ENCODE measurements at regions not wholly inside any gene's neighbourhood (a gene's known extent, or its start where the extent isn't known, plus 50 kb on each side); places are given as distances from the start of the nearest gene placed in this dataset.

DNA sequence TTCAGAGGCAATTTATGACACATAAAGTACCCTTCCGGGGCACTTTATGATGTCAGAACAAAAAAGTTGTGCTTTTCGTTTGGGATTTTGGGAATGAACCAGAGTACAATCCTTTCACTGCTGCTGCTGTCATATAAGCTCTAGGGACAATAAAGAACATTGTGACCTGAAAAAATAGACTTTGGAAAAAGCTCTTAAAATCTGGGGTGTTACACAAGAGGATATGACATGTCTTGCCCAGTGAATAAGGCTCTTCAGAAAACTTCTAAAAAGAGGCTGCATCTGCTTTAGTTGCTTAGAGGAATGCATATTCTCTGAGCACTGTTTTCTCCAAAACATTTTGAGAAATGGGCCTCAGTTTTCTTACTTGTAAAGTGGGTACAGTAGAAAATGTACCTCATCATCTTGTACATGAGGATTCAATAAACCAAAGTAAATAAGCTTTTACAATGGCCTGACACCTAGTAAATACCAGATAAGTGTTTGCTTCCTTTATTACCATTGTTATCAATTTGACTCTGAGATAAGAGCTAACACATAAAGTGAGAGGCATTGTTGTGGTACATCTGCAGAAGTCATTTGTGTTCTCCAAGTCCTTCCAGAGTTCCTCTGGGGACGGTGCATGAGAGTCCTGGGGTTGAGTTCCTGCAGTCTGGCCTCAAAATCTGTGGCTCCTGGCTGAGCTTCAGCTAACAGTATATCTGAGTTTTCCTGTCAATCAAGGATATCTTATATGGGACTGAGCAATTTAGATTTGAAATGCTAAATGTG lies 67.4 kb upstream of the EDNRB start:
- no peaks in the 10 kb centered on the region for H3K27me3 ChIP-seq (ENCODE audit: control insufficient read depth in 2 of 2, insufficient read depth in 2 of 2, low read length in 2 of 2)
- H3K4me2 ChIP-seq (replicated peaks; ENCODE audit: extremely low read depth, low read length, poor library complexity, severe bottlenecking): no peak overlapping the region
- Mint-ChIP-seq H3K9me3 (peaks cover 0 to 2% (median 0%) of the 10 kb centered on the region in 7 donors), H3K27me3 (ENCODE audit: low read depth in 3 of 3) (no peaks in the 10 kb centered on the region), H3K4me3 (no peak overlapping the region), H3K36me3 (no peaks in the 10 kb centered on the region), H3K27ac (no peak overlapping the region), H3K4me1 (no peaks in the 10 kb centered on the region)
- H3K36me3 ChIP-seq (replicated peaks in 1 of 2; ENCODE audit: control insufficient read depth in 1 of 2, insufficient read depth in 2 of 2, low read length in 2 of 2): no peaks in the 10 kb centered on the region
- H3K4me1 ChIP-seq (ENCODE audit: control insufficient read depth in 1 of 2, insufficient read depth in 2 of 2, low read length in 2 of 2): no peaks in the 10 kb centered on the region
- no peaks in the 10 kb centered on the region for H3K9me3 ChIP-seq (replicated peaks in 1 of 2; ENCODE audit: control insufficient read depth in 1 of 2, insufficient read depth in 1 of 2, low read length in 2 of 2)
- no peak overlapping the region for H3K9ac ChIP-seq (ENCODE audit: insufficient read depth, low read length, poor library complexity, severe bottlenecking)
- 93% methylated on average over 2 of the region's 3 CpGs for WGBS (ENCODE audit: insufficient coverage)
- H4K20me1 ChIP-seq (ENCODE audit: insufficient read depth, low read length): no peaks in the 10 kb centered on the region
- H3K4me3 ChIP-seq (replicated peaks in 1 of 3; ENCODE audit: low read depth in 2 of 3, low read length in 3 of 3): no peak overlapping the region
- no peak overlapping the region for H2AFZ ChIP-seq (ENCODE audit: insufficient read depth, low read depth, low read length, poor library complexity, severe bottlenecking)
- no peaks in the 10 kb centered on the region for H3K79me2 ChIP-seq (ENCODE audit: insufficient read depth, low read length)
- no peak for DNase-seq
- no peak for TF ChIP-seq CTCF (IDR thresholded peaks at IDR 0.05)
- intact Hi-C loops (cut with micrococcal nuclease): no loop called here
- no peak overlapping the region for H3K27ac ChIP-seq (ENCODE audit: low read depth in 1 of 2, low read length in 2 of 2)

DNA sequence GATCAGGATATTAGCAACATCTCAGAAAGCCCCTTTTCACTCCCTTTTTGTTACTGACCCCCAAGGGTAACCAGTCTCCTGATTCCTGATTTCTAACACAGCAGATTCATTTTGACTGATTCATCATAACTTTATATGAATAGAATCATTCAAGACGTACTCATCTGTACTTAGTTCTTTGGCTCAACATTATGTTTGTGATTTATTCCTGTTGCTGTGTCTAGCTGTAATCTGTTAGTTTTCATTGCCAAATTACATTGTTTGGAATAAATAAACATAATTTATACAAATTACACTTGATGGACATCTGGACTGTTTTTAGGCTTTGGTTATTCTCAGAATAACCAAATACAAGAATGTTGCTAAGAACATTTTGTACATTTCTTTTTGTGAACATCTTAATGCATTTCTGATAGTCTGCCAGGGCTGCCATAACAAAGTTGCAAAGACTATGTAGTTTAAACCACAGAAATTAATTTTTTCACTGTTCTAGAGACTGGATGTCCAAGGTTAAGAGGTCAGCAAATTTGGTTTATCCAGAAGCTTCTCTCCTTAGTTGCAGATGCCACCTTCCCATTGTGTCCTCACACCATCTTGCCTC lies 62.8 kb upstream of the EDNRB start:
- no peaks in the 10 kb centered on the region for H3K4me1 Mint-ChIP-seq
- no CpG with 5 or more reads among the region's 1 CpG for WGBS (ENCODE audit: insufficient coverage)
- no peak overlapping the region for H3K4me2 ChIP-seq (replicated peaks; ENCODE audit: extremely low read depth, low read length, poor library complexity, severe bottlenecking)
- no peaks in the 10 kb centered on the region for H3K9me3 ChIP-seq (replicated peaks in 1 of 2; ENCODE audit: control insufficient read depth in 1 of 2, insufficient read depth in 1 of 2, low read length in 2 of 2)
- H3K4me3 ChIP-seq (replicated peaks in 1 of 3; ENCODE audit: low read depth in 2 of 3, low read length in 3 of 3): no peak overlapping the region
- no peak overlapping the region for H3K27ac ChIP-seq (ENCODE audit: low read depth in 1 of 2, low read length in 2 of 2)
- DNase-seq: no peak
- H2AFZ ChIP-seq (ENCODE audit: insufficient read depth, low read depth, low read length, poor library complexity, severe bottlenecking): no peak overlapping the region
- H3K36me3 ChIP-seq (replicated peaks in 1 of 2; ENCODE audit: control insufficient read depth in 1 of 2, insufficient read depth in 2 of 2, low read length in 2 of 2): no peaks in the 10 kb centered on the region
- no peaks in the 10 kb centered on the region for H3K79me2 ChIP-seq (ENCODE audit: insufficient read depth, low read length)
- intact Hi-C loops (cut with micrococcal nuclease): no loop called here
- H3K27me3 ChIP-seq (ENCODE audit: control insufficient read depth in 2 of 2, insufficient read depth in 2 of 2, low read length in 2 of 2): no peaks in the 10 kb centered on the region
- H3K9me3 Mint-ChIP-seq: peaks cover 0 to 10% (median 4%) of the 10 kb centered on the region in 7 donors
- H4K20me1 ChIP-seq (ENCODE audit: insufficient read depth, low read length): no peaks in the 10 kb centered on the region
- no peak for TF ChIP-seq CTCF (IDR thresholded peaks at IDR 0.05)
- H3K27ac Mint-ChIP-seq: no peak overlapping the region
- no peaks in the 10 kb centered on the region for H3K36me3 Mint-ChIP-seq
- H3K9ac ChIP-seq (ENCODE audit: insufficient read depth, low read length, poor library complexity, severe bottlenecking): no peak overlapping the region
- no peaks in the 10 kb centered on the region for H3K27me3 Mint-ChIP-seq (ENCODE audit: low read depth in 3 of 3)
- H3K4me1 ChIP-seq (ENCODE audit: control insufficient read depth in 1 of 2, insufficient read depth in 2 of 2, low read length in 2 of 2): no peaks in the 10 kb centered on the region
- no peak overlapping the region for H3K4me3 Mint-ChIP-seq
